Spinal cord (tissue), 9 donors: ENCODE measurements at regions not wholly inside any gene's neighbourhood (a gene's known extent, or its start where the extent isn't known, plus 50 kb on each side); places are given as distances from the start of the nearest gene placed in this dataset.

Experiments used
- DNase-seq, 6 donors: peaks; one replicate each; pipeline versions ENCODE4 v3.0.0 to v3.0.0-alpha.2; 2013 to 2015; ENCODE audit warnings: low spot score in 6 of 6, low read depth in 4 of 6
- H3K27ac ChIP-seq: one replicate; pipeline ENCODE4 v1.5.1; 2013; ENCODE audit warnings: low read depth, low read length, control low read depth
- H3K27me3 ChIP-seq: one replicate; pipeline ENCODE4 v1.6.1; 2013; ENCODE audit warnings: low read length; ENCODE audit not compliant: control insufficient read depth, insufficient read depth
- H3K36me3 ChIP-seq: one replicate; pipeline ENCODE4 v1.6.1; 2013; ENCODE audit warnings: low read length; ENCODE audit not compliant: control insufficient read depth, insufficient read depth
- H3K4me1 ChIP-seq: one replicate; pipeline ENCODE4 v1.6.1; 2013; ENCODE audit warnings: low read length; ENCODE audit not compliant: control insufficient read depth, insufficient read depth
- H3K4me3 ChIP-seq: one replicate; pipeline ENCODE4 v1.5.1; 2013; ENCODE audit warnings: low read depth, low read length, control low read depth
- H3K9me3 ChIP-seq: one replicate; pipeline ENCODE4 v1.6.1; 2013; ENCODE audit warnings: low read length; ENCODE audit not compliant: control insufficient read depth, insufficient read depth
- WGBS: methylation state at CpG from one replicate; pipeline ENCODE4 v1.1.5; 2013; ENCODE audit warnings: missing lambda C conversion rate; ENCODE audit not compliant: insufficient coverage; 5-methylcytosine and 5-hydroxymethylcytosine counted together
- donor health status: healthy.

DNA sequence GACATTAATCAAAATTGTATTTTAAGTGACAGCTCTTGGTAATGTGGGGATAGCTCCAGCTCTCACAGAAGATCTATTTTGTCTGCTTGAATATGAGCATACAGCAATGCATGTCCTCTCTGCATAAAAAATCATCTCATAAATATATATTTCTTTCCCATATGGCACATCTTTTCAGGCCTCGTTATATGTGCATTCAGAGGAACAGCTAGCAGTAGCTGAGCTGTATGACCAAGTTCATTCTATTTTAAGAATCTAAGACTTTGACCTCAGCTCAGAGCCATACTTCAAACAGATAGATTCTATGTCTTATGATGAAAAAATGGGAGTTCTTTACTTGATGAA, 487.2 kb downstream of the ARHGEF28 start:
- no peaks in the 10 kb centered on the region for H3K27me3 ChIP-seq
- H3K4me3 ChIP-seq, result no peak overlapping the region
- DNase-seq, result peak in 2 of 6 donors; percentile 29 to 50
- no peaks in the 10 kb centered on the region for H3K9me3 ChIP-seq
- H3K4me1 ChIP-seq, result no peaks in the 10 kb centered on the region
- no peak overlapping the region for H3K27ac ChIP-seq
- H3K36me3 ChIP-seq, result no peaks in the 10 kb centered on the region
- WGBS, result no CpG with 5 or more reads among the region's 1 CpG

- H3K27ac ChIP-seq, result no peak overlapping the region
- no peaks in the 10 kb centered on the region for H3K36me3 ChIP-seq
- H3K9me3 ChIP-seq, result no peaks in the 10 kb centered on the region
- no peaks in the 10 kb centered on the region for H3K4me1 ChIP-seq
- DNase-seq, result no peak
- 100% methylated on average over 1 of the region's 3 CpGs for WGBS
- no peak overlapping the region for H3K4me3 ChIP-seq
- H3K27me3 ChIP-seq, result no peaks in the 10 kb centered on the region
These were observed 486.6 kb downstream of the ARHGEF28 start for GRCh38 chr5:74112372-74113195.

DNA sequence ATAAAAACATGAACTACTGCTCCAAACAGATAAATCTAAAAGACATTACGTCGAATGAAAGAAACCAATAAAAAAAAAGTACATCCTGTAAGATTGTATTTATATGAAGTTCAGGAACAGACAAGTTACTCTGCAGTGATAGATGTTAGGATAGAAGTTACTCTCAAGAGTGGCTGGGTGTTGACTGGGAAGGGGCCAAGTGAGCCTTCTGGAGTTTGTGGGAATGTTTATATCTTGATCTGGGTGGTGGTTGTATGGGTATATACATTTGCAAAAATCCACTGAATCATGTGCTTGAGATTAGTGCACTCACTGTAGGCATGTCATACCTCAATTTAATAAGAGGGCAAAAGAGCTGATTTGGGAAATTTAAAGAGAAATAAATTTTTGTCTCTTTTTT, 485.8 kb downstream of the ARHGEF28 start:
- no CpG with 5 or more reads among the region's 2 CpGs for WGBS
- H3K36me3 ChIP-seq, result no peaks in the 10 kb centered on the region

GRCh38 chr5:74109344-74109743, 483.3 kb downstream of the ARHGEF28 start:
- peaks cover 3% of the 10 kb centered on the region for H3K4me1 ChIP-seq
- no peak overlapping the region for H3K4me3 ChIP-seq
- no peaks in the 10 kb centered on the region for H3K9me3 ChIP-seq
- 68% methylated on average over 3 of the region's 4 CpGs for WGBS
- DNase-seq, result peak in 1 of 6 donors; percentile 71
- H3K27ac ChIP-seq, result no peak overlapping the region
- H3K36me3 ChIP-seq, result no peaks in the 10 kb centered on the region
- H3K27me3 ChIP-seq, result no peaks in the 10 kb centered on the region

More for the DNA sequence above, 485.8 kb downstream of the ARHGEF28 start:
- Histone ChIP-seq H3K27ac (no peak overlapping the region), H3K4me3 (no peak overlapping the region), H3K4me1 (no peaks in the 10 kb centered on the region), H3K9me3 (no peaks in the 10 kb centered on the region), H3K27me3 (no peaks in the 10 kb centered on the region)
- no peak for DNase-seq

GRCh38 chr5:74107899-74108298, 481.9 kb downstream of the ARHGEF28 start:
- no peak for DNase-seq
- H3K4me3 ChIP-seq, result no peak overlapping the region
- H3K36me3 ChIP-seq, result no peaks in the 10 kb centered on the region
- no peaks in the 10 kb centered on the region for H3K27me3 ChIP-seq
- H3K27ac ChIP-seq, result no peak overlapping the region
- H3K4me1 ChIP-seq, result peaks cover 3% of the 10 kb centered on the region
- H3K9me3 ChIP-seq, result no peaks in the 10 kb centered on the region

DNA sequence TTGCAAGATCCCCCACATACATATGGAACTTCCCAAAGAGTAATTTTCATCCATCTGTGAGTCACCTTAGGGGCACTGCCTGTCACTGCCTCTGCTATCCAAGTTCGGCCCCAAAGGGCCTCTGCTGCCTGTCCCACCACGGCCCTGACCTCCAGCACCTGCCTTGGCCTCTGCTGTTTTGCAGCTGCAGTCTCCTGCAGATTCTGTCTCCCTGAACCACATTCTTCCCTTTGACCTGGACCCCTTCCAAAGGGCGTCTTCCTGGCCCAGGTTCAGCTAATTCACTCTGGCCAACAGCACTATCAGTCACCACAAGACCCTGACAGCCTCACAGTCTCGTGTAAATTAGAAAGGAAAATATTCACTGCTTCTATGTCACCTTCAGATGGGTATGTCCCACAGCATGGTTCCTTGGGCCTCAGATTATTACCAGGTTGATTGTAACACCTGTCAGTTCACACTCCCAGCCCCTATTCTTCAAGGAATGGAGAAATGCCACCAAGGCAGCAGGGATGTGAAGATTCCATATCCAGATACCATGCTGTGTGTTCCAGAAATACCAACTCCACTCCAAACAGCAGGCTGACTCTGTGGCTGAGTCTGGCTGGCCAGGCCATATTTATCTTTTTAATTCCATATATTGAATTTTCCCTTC, 479.3 kb downstream of the ARHGEF28 start:
- Histone ChIP-seq H3K27me3 (no peaks in the 10 kb centered on the region), H3K36me3 (no peaks in the 10 kb centered on the region), H3K4me1 (peaks cover 3% of the 10 kb centered on the region), H3K9me3 (no peaks in the 10 kb centered on the region), H3K27ac (no peak overlapping the region), H3K4me3 (no peak overlapping the region)
- peak in 1 of 6 donors; percentile 47 for DNase-seq
- WGBS, result 69% methylated on average over 3 of the region's 4 CpGs

GRCh38 chr5:74103131-74104023, 477.4 kb downstream of the ARHGEF28 start:
- H3K36me3 ChIP-seq, result no peaks in the 10 kb centered on the region
- DNase-seq, result no peak
- 92% methylated on average over 7 of the region's 15 CpGs for WGBS

GRCh38 chr5:74100268-74100665, 474.3 kb downstream of the ARHGEF28 start:
- no peaks in the 10 kb centered on the region for H3K27me3 ChIP-seq
- H3K9me3 ChIP-seq, result peaks cover 3% of the 10 kb centered on the region
- no peaks in the 10 kb centered on the region for H3K36me3 ChIP-seq
- no peak overlapping the region for H3K4me3 ChIP-seq
- 86% methylated on average over 1 of the region's 1 CpG for WGBS
- peaks cover 3% of the 10 kb centered on the region for H3K4me1 ChIP-seq
- no peak overlapping the region for H3K27ac ChIP-seq
- peak in 1 of 6 donors; percentile 68 for DNase-seq

More at GRCh38 chr5:74103131-74104023, 477.4 kb downstream of the ARHGEF28 start:
- H3K9me3 ChIP-seq, result peaks cover 3% of the 10 kb centered on the region
- no peak overlapping the region for H3K4me3 ChIP-seq
- no peak overlapping the region for H3K27ac ChIP-seq
- peaks cover 3% of the 10 kb centered on the region for H3K4me1 ChIP-seq
- H3K27me3 ChIP-seq, result no peaks in the 10 kb centered on the region

GRCh38 chr5:74099538-74100267, 473.7 kb downstream of the ARHGEF28 start:
- Histone ChIP-seq H3K36me3 (no peaks in the 10 kb centered on the region), H3K9me3 (peaks cover 3% of the 10 kb centered on the region), H3K4me1 (no peaks in the 10 kb centered on the region), H3K27me3 (no peaks in the 10 kb centered on the region), H3K4me3 (no peak overlapping the region), H3K27ac (no peak overlapping the region)
- WGBS, result no CpG with 5 or more reads among the region's 3 CpGs
- peak in 1 of 6 donors; percentile 65 for DNase-seq
